Left lung (tissue), 4 donors: ENCODE measurements at regions not wholly inside any gene's neighbourhood (a gene's known extent, or its start where the extent isn't known, plus 50 kb on each side); places are given as distances from the start of the nearest gene placed in this dataset.

Source experiments
- ATAC-seq: fragments of 200-7000 bp; cut with Tn5 transposase; one replicate; pipeline ENCODE4 v1.9.1; 2020; ENCODE audit warnings: moderate library complexity
- DNase-seq, 4 donors: peaks; one replicate each; pipeline ENCODE4 v3.0.0-alpha.2; 2013 to 2020
- H3K27ac ChIP-seq, 2 donors: fragments of 200-600 bp; sonication (generic) in 1 of 2; one replicate each; pipeline versions ENCODE4 v1.5.0 to v1.8.0; 2020 to 2021
- H3K27me3 ChIP-seq, 2 donors: fragments of 200-600 bp; sonication (generic) in 1 of 2; one replicate each; pipeline versions ENCODE4 v1.5.0 to v1.8.0; 2020 to 2021
- H3K36me3 ChIP-seq, 2 donors: fragments of 200-600 bp; sonication (generic) in 1 of 2; one replicate each; pipeline versions ENCODE4 v1.5.0 to v1.8.0; 2020 to 2021
- H3K4me1 ChIP-seq, 2 donors: fragments of 200-600 bp; one replicate each; pipeline ENCODE4 v1.8.0; 2021
- H3K4me3 ChIP-seq, 2 donors: fragments of 200-600 bp; sonication (generic) in 1 of 2; one replicate each; pipeline versions ENCODE4 v1.5.0 to v1.8.0; 2020 to 2021; ENCODE audit warnings: mild to moderate bottlenecking in 1 of 2
- H3K9me3 ChIP-seq, 2 donors: fragments of 200-600 bp; sonication (generic) in 1 of 2; one replicate each; pipeline versions ENCODE4 v1.5.0 to v1.8.0; 2020 to 2021
- CTCF ChIP-seq, 2 donors: fragments of 200-600 bp; sonication (generic) in 1 of 2; IDR thresholded peaks; one replicate each; pipeline versions ENCODE4 v1.5.0 to v1.8.0; 2021; ENCODE audit warnings: antibody characterized with exemption in 2 of 2
- intact Hi-C, 2 donors: fragments of 100-400 bp; cut with DNase I; formaldehyde crosslinking; loops; one replicate each; pipeline versions ENCODE4 v1.11.2 to v1.14.2; 2022
- donor health status: DM: no; HTN: yes; CAD: no.
- donor health status: DM: no; HTN: no; CAD: no.

- no peaks in the 10 kb centered on the region for H3K4me1 ChIP-seq
- H3K9me3 ChIP-seq = no peaks in the 10 kb centered on the region
- TF ChIP-seq CTCF (IDR thresholded peaks at IDR 0.05) = no peak
- no peaks in the 10 kb centered on the region for H3K36me3 ChIP-seq
- no peaks in the 10 kb centered on the region for H3K27me3 ChIP-seq
- H3K4me3 ChIP-seq = no peak overlapping the region
- DNase-seq = no peak
- no peak for ATAC-seq
- H3K27ac ChIP-seq = no peak overlapping the region
- intact Hi-C loops = no loop called here
Observed at GRCh38 chr13:110991991-110992508, 77.2 kb upstream of the ANKRD10 start.

GRCh38 chr13:110989331-110989730 lies 74.5 kb upstream of the ANKRD10 start:
- no peaks in the 10 kb centered on the region for H3K36me3 ChIP-seq
- DNase-seq = no peak
- TF ChIP-seq CTCF (IDR thresholded peaks at IDR 0.05) = no peak
- no peak for ATAC-seq
- H3K9me3 ChIP-seq = no peaks in the 10 kb centered on the region
- no peak overlapping the region for H3K27ac ChIP-seq
- H3K4me3 ChIP-seq = no peak overlapping the region
- intact Hi-C loops = no loop called here
- no peaks in the 10 kb centered on the region for H3K27me3 ChIP-seq
- no peaks in the 10 kb centered on the region for H3K4me1 ChIP-seq

GRCh38 chr13:110985541-110985940 lies 70.7 kb upstream of the ANKRD10 start:
- Histone ChIP-seq H3K27ac (no peak overlapping the region), H3K9me3 (no peaks in the 10 kb centered on the region), H3K27me3 (no peaks in the 10 kb centered on the region), H3K36me3 (no peaks in the 10 kb centered on the region), H3K4me1 (peaks cover 0 to 6% of the 10 kb centered on the region in 2 donors), H3K4me3 (no peak overlapping the region)
- TF ChIP-seq CTCF (IDR thresholded peaks at IDR 0.05) = no peak
- no peak for DNase-seq
- no peak for ATAC-seq
- intact Hi-C loops = no loop called here

- intact Hi-C loops = no loop called here
- no peak for ATAC-seq
- TF ChIP-seq CTCF (IDR thresholded peaks at IDR 0.05) = no peak
Observed at GRCh38 chr13:110984798-110985197, 69.9 kb upstream of the ANKRD10 start.

GRCh38 chr13:110984381-110984780 lies 69.5 kb upstream of the ANKRD10 start:
- DNase-seq (peak in 2 of 4 donors; percentile 47 to 58), ATAC-seq (no peak)
- no peak for TF ChIP-seq CTCF (IDR thresholded peaks at IDR 0.05)
- Histone ChIP-seq H3K9me3 (no peaks in the 10 kb centered on the region), H3K27ac (no peak overlapping the region), H3K27me3 (no peaks in the 10 kb centered on the region), H3K36me3 (no peaks in the 10 kb centered on the region), H3K4me1 (peaks cover 0 to 6% of the 10 kb centered on the region in 2 donors), H3K4me3 (no peak overlapping the region)
- intact Hi-C loops = no loop called here

More at GRCh38 chr13:110984798-110985197, 69.9 kb upstream of the ANKRD10 start:
- DNase-seq = no peak
- H3K27me3 ChIP-seq = no peaks in the 10 kb centered on the region
- H3K4me3 ChIP-seq = no peak overlapping the region
- peaks cover 0 to 6% of the 10 kb centered on the region in 2 donors for H3K4me1 ChIP-seq
- no peaks in the 10 kb centered on the region for H3K9me3 ChIP-seq
- no peak overlapping the region for H3K27ac ChIP-seq
- H3K36me3 ChIP-seq = no peaks in the 10 kb centered on the region
